ENCODE measurements at regions not wholly inside any gene's neighbourhood (a gene's known extent, or its start where the extent isn't known, plus 50 kb on each side); places are given as distances from the start of the nearest gene placed in this dataset.
A peak's percentile ranks its signal among the peaks of the same experiment; 100 is the strongest.

DNA sequence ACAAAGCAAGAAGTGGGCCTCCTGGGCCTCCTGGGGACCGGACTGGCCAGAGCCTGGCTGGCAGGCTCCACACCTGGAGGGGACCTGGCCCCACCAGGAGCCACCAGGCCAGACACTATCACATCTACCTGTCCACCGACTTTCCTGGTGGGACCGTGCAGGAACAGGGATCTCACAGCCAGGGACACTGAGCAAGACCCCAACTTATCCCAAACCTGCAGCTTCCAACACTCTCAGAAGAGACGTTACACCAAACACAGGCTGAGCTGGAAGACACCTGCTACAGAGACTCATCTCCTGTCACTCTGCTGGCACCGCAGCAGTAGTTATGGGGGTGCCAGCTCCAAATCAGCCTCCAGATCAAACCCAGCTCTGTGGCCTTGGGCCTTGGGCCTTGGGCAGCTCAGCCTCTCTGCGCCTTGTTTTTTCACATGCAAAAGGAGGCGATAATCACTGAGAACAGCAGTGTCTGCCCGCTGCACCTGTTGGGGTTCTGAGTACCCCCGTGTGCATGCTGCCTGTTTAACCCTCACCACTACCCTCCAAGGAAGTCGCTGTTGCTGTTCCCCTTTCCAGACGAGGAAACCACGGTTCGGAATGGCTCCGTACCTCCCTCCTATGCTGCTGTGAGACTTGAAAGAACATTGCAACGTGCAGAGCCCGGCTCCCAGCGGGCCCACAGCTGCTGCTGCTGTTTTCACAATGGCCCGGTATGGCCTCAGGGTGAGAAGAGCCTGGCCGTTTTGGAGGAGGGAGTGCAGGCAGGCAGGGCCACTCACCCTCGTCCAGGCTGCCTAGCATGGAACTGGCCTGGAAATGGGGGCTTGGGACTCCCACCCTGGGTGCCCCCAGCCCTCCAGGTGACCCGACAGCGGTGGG, 69.6 kb downstream of the ADRA2C start:
- Mint-ChIP-seq H3K4me3 (no peak overlapping the region), H3K36me3 (no peaks in the 10 kb centered on the region), H3K9me3 (no peaks in the 10 kb centered on the region), H3K4me1 (ENCODE audit: unreplicated experiment) (no peaks in the 10 kb centered on the region), H3K27ac (no peak overlapping the region), H3K27me3 (peaks cover 26% of the 10 kb centered on the region)
- DNase-seq (ENCODE audit: extremely low spot score, unreplicated experiment): no peak
- TF ChIP-seq, protein P1, sequence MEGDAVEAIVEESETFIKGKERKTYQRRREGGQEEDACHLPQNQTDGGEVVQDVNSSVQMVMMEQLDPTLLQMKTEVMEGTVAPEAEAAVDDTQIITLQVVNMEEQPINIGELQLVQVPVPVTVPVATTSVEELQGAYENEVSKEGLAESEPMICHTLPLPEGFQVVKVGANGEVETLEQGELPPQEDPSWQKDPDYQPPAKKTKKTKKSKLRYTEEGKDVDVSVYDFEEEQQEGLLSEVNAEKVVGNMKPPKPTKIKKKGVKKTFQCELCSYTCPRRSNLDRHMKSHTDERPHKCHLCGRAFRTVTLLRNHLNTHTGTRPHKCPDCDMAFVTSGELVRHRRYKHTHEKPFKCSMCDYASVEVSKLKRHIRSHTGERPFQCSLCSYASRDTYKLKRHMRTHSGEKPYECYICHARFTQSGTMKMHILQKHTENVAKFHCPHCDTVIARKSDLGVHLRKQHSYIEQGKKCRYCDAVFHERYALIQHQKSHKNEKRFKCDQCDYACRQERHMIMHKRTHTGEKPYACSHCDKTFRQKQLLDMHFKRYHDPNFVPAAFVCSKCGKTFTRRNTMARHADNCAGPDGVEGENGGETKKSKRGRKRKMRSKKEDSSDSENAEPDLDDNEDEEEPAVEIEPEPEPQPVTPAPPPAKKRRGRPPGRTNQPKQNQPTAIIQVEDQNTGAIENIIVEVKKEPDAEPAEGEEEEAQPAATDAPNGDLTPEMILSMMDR (conservative IDR thresholded peaks at IDR 0.05): no peak

DNA sequence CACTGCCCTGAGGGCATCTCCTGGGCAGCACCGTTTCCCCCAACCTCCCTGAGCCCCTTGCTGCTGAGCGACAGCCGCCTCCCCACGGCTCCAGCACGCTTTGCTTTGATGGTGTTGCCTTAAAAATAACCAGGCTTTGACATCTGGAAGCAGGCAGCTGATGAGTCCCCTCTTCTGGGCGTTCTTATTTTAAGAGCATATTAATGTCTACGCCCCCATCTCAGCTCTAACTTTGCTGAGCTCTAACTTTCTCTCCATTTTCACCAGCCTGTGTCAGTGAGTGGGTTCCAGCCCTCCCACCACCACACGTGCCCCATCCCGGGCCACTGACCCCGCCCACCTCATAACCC, 70.2 kb downstream of the ADRA2C start:
- H3K36me3 Mint-ChIP-seq: no peaks in the 10 kb centered on the region
- H3K27ac Mint-ChIP-seq: no peak overlapping the region
- no peaks in the 10 kb centered on the region for H3K4me1 Mint-ChIP-seq (ENCODE audit: unreplicated experiment)
- H3K4me3 Mint-ChIP-seq: no peak overlapping the region
- DNase-seq (ENCODE audit: extremely low spot score, unreplicated experiment): no peak
- TF ChIP-seq, protein P1 (conservative IDR thresholded peaks at IDR 0.05): no peak
- H3K9me3 Mint-ChIP-seq: no peaks in the 10 kb centered on the region
- H3K27me3 Mint-ChIP-seq: peaks cover 31% of the 10 kb centered on the region

GRCh38 chr4:3836756-3837601, 70.8 kb downstream of the ADRA2C start:
- Mint-ChIP-seq H3K36me3 (no peaks in the 10 kb centered on the region), H3K9me3 (no peaks in the 10 kb centered on the region), H3K27me3 (peaks cover 34% of the 10 kb centered on the region), H3K27ac (no peak overlapping the region), H3K4me1 (ENCODE audit: unreplicated experiment) (no peaks in the 10 kb centered on the region), H3K4me3 (no peak overlapping the region)
- no peak for DNase-seq (ENCODE audit: extremely low spot score, unreplicated experiment)
- TF ChIP-seq, protein P1 (conservative IDR thresholded peaks at IDR 0.05): no peak

DNA sequence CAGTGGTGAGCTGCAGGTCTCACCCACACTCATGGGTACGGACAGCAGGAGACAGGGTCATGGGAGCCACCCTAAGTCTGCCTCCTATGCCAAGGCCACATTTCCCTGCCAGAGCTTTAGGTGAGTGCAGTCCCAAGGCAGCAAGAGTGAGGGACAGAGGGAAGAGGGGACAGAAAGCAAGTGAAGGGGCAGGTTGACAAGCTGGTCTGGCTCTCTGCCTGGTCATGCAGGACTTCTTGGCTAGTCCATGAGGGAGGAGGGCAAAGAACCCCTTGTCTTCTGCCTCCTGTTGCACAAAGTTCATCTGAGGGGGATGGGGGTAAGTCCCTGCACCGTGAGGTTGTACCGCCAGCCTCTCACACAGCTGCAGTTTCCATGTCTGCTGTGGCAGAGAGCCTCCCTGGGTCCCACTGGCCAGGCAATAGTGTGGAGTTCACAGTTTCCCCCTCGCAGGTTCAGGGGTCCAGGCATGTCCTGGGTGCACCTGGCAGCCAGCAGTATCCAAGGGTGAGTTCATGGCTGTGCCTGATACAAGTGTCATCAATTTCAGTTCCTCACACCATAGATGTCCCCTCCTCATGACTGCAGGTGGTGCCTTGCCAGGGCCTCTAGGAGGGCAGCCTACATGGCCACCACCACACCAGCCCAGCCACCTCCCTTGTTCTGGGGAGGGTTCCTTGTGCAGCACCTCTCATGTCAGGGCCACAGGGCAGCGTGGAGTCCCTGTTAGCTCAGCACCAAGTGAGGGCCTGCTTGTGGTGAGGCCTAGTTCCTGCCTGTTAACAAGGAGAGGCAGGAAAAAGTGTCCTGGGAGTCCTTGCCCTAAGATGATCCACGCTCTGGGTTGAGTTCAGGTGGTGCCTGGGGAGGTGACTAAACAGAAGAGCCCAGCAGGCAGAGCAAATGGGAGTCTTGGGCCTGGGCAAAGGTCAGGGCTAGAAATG, 72.5 kb downstream of the ADRA2C start:
- Mint-ChIP-seq H3K9me3 (no peaks in the 10 kb centered on the region), H3K4me1 (ENCODE audit: unreplicated experiment) (no peaks in the 10 kb centered on the region), H3K36me3 (no peaks in the 10 kb centered on the region), H3K27ac (no peak overlapping the region), H3K27me3 (peaks cover 44% of the 10 kb centered on the region), H3K4me3 (no peak overlapping the region)
- DNase-seq (ENCODE audit: extremely low spot score, unreplicated experiment): no peak
- TF ChIP-seq, protein P1 (conservative IDR thresholded peaks at IDR 0.05): no peak

- TF ChIP-seq, protein P1 (conservative IDR thresholded peaks at IDR 0.05): peak; percentile 63
- Mint-ChIP-seq H3K27ac (no peak overlapping the region), H3K4me1 (ENCODE audit: unreplicated experiment) (no peaks in the 10 kb centered on the region), H3K4me3 (no peak overlapping the region), H3K36me3 (no peaks in the 10 kb centered on the region), H3K27me3 (peaks cover 43% of the 10 kb centered on the region), H3K9me3 (no peaks in the 10 kb centered on the region)
- DNase-seq (ENCODE audit: extremely low spot score, unreplicated experiment): no peak
These were observed 79.0 kb downstream of the ADRA2C start for GRCh38 chr4:3845094-3845743.
